Upper lobe of right lung (tissue), 1 donor: ENCODE measurements at regions not wholly inside any gene's neighbourhood (a gene's known extent, or its start where the extent isn't known, plus 50 kb on each side); places are given as distances from the start of the nearest gene placed in this dataset.

ENCODE experiments used
- ATAC-seq: fragments of 200-7000 bp; cut with Tn5 transposase; one replicate; pipeline ENCODE4 v1.9.1; 2020; ENCODE audit warnings: mild to moderate bottlenecking, moderate library complexity
- DNase-seq: peaks from one replicate; pipeline ENCODE4 v3.0.0-alpha.2; 2020
- H3K27ac ChIP-seq: fragments of 200-600 bp; one replicate; pipeline ENCODE4 v1.8.0; 2022
- H3K27me3 ChIP-seq: fragments of 200-600 bp; one replicate; pipeline ENCODE4 v1.8.0; 2022; ENCODE audit warnings: mild to moderate bottlenecking
- H3K36me3 ChIP-seq: fragments of 200-600 bp; one replicate; pipeline ENCODE4 v1.8.0; 2022
- H3K4me1 ChIP-seq: fragments of 200-600 bp; one replicate; pipeline ENCODE4 v1.8.0; 2022
- H3K4me3 ChIP-seq: fragments of 200-600 bp; one replicate; pipeline ENCODE4 v1.8.0; 2022; ENCODE audit warnings: mild to moderate bottlenecking
- H3K9me3 ChIP-seq: fragments of 200-600 bp; one replicate; pipeline ENCODE4 v1.8.0; 2022
- intact Hi-C: fragments of 100-400 bp; cut with DNase I; formaldehyde crosslinking; loops from one replicate; pipeline ENCODE4 v1.11.0; 2022
- TF ChIP-seq, protein P1 (sequence below): fragments of 200-600 bp; IDR thresholded peaks from one replicate; pipeline ENCODE4 v1.8.0; 2022; ENCODE audit warnings: antibody characterized with exemption
- donor health status: DM: no; HTN: yes; CAD: no; lungs with severe emphysema.

DNA sequence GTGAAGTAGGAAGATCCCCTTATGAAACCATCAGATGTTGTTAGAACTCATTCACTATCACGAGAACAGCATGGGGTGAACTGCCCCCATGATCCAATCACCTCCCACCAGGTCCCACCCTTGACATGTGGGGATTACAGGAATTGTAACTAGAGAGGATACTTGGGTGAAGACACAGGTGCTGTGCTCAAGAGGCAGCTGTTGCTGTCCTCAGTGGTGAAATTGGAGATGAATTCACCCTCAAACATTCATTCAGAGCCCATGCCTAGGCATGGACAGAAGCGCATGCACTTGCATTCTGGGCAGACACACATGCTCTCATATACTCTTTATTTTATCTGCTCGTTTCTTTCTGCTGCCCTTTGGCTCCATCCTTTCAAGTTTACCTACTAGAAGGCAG is 385.0 kb downstream of the INSC start:
- TF ChIP-seq, protein P1, sequence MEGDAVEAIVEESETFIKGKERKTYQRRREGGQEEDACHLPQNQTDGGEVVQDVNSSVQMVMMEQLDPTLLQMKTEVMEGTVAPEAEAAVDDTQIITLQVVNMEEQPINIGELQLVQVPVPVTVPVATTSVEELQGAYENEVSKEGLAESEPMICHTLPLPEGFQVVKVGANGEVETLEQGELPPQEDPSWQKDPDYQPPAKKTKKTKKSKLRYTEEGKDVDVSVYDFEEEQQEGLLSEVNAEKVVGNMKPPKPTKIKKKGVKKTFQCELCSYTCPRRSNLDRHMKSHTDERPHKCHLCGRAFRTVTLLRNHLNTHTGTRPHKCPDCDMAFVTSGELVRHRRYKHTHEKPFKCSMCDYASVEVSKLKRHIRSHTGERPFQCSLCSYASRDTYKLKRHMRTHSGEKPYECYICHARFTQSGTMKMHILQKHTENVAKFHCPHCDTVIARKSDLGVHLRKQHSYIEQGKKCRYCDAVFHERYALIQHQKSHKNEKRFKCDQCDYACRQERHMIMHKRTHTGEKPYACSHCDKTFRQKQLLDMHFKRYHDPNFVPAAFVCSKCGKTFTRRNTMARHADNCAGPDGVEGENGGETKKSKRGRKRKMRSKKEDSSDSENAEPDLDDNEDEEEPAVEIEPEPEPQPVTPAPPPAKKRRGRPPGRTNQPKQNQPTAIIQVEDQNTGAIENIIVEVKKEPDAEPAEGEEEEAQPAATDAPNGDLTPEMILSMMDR, result no peak
- no peaks in the 10 kb centered on the region for H3K27me3 ChIP-seq
- no peak for ATAC-seq

DNA sequence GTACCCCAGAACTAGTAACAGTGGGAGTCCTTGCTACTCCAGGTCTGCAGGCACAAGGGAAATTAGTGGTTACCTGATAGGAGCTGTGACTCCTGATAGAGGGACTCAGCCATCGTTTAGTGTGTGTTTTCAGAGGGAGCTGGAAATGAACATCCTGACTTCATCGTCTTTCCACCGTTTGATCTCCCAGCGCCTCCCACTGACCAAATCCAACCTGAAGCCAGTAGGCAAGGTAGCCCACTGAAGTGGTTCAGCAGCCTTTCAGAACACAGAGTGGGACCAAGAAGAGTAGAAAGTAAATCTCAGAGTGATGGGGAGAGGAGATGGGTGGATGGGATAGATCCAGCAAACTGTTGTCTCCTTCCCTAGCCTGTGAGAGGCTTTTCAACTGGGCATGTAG is 385.9 kb downstream of the INSC start:
- ATAC-seq, result no peak
- intact Hi-C loops, result no loop called here
- H3K9me3 ChIP-seq, result no peaks in the 10 kb centered on the region
- no peaks in the 10 kb centered on the region for H3K27me3 ChIP-seq
- no peak for DNase-seq
- TF ChIP-seq, protein P1, result no peak
- no peak overlapping the region for H3K27ac ChIP-seq
- no peaks in the 10 kb centered on the region for H3K4me1 ChIP-seq
- H3K36me3 ChIP-seq, result no peaks in the 10 kb centered on the region
- no peak overlapping the region for H3K4me3 ChIP-seq

More for the DNA sequence above, 385.0 kb downstream of the INSC start:
- no peaks in the 10 kb centered on the region for H3K36me3 ChIP-seq
- H3K4me3 ChIP-seq, result no peak overlapping the region
- intact Hi-C loops, result no loop called here
- no peak for DNase-seq
- H3K9me3 ChIP-seq, result no peaks in the 10 kb centered on the region
- H3K27ac ChIP-seq, result no peak overlapping the region
- H3K4me1 ChIP-seq, result no peaks in the 10 kb centered on the region

DNA sequence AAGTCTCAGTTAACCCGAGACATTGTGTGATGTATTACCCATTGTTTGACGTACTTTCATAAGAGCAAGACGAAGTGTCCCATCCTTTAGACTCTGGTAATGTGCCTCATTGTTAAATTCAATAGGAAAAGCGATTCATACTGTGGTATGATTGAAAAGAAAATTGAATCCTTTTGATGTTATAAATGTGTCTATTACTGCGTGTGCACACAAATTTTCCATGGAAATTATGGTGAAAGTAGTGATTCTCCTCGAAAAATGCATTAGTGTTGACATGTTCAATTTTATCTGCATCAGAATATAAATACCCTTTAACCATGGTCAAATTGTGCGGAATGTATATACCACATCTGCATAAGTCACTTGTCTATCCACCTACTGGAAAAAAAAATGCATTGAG is 386.8 kb downstream of the INSC start:
- H3K27ac ChIP-seq, result no peak overlapping the region
- DNase-seq (no peak), ATAC-seq (no peak)
- H3K4me1 ChIP-seq, result no peaks in the 10 kb centered on the region
- H3K9me3 ChIP-seq, result no peaks in the 10 kb centered on the region
- no peak overlapping the region for H3K4me3 ChIP-seq
- TF ChIP-seq, protein P1, result no peak
- H3K36me3 ChIP-seq, result no peaks in the 10 kb centered on the region
- H3K27me3 ChIP-seq, result no peaks in the 10 kb centered on the region
- intact Hi-C loops, result no loop called here

DNA sequence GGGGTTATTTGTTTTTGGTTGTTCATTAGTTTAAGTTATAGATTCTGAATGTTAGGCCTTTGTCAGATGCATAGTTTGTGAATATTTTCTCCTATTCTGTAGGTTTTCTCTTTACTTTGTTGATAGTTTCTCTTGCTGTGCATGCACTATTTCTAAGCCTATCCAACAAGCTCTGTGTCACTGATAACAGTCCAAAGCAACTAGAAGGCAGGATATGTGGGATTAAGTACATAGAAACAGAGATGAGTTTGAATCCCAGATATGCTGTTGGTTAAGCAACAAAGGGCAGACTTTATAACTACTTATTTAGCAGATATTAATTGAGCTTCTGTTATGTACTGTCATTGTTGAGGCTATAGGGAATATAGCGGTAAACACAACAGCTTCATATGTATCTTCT is 390.4 kb downstream of the INSC start:
- TF ChIP-seq, protein P1, result no peak
- Histone ChIP-seq H3K9me3 (no peaks in the 10 kb centered on the region), H3K27ac (no peak overlapping the region), H3K4me1 (no peaks in the 10 kb centered on the region), H3K27me3 (no peaks in the 10 kb centered on the region), H3K4me3 (no peak overlapping the region), H3K36me3 (no peaks in the 10 kb centered on the region)
- DNase-seq (no peak), ATAC-seq (no peak)
- intact Hi-C loops, result no loop called here

DNA sequence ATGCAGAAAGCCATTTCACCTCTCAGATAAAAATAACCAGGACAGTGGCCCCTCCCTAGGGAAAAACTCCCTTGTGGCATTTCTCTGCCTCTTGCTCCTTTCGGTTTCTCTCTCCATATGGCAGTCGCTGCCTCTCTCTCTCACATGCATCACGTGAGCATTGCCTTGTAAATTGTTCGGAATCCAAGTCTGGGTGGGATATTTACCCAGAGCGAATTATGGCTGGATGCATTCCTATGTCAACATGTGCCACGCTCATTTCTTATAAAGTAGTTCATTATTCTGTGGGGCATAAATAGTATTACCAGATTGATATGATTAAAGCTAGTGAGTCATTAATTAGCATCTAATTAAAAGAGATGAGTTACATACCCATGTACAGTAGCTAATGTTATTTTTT is 392.9 kb downstream of the INSC start:
- H3K36me3 ChIP-seq, result no peaks in the 10 kb centered on the region
- peak; percentile 89 for ATAC-seq

DNA sequence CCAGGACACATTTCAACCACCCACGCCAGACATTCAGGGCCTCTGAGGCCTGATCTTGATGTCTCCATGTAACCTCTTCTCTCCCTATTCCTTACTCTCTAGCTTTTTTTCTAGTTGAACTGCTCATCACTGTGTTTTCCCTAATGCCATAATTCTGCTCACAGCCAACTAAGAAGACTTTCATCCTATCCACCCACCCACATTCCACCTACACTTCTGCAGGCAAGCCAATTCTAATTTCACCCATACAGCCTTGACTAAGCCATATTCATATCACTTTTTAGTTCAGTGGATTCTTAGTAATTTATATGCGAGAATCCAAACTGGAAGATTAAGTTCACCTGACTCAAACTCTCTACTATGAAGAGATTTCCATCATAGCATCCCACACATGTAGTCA is 394.4 kb downstream of the INSC start:
- H3K9me3 ChIP-seq, result no peaks in the 10 kb centered on the region
- H3K27ac ChIP-seq, result no peak overlapping the region
- H3K4me1 ChIP-seq, result no peaks in the 10 kb centered on the region
- TF ChIP-seq, protein P1, result no peak
- intact Hi-C loops, result no loop called here
- ATAC-seq (no peak), DNase-seq (no peak)
- H3K36me3 ChIP-seq, result no peaks in the 10 kb centered on the region
- no peaks in the 10 kb centered on the region for H3K27me3 ChIP-seq
- no peak overlapping the region for H3K4me3 ChIP-seq

More for the DNA sequence above, 392.9 kb downstream of the INSC start:
- Histone ChIP-seq H3K9me3 (no peaks in the 10 kb centered on the region), H3K27ac (no peak overlapping the region), H3K4me3 (no peak overlapping the region), H3K4me1 (no peaks in the 10 kb centered on the region), H3K27me3 (no peaks in the 10 kb centered on the region)
- TF ChIP-seq, protein P1, result no peak
- DNase-seq, result no peak
- intact Hi-C loops, result no loop called here
